ENCODE measurements at regions not wholly inside any gene's neighbourhood (a gene's known extent, or its start where the extent isn't known, plus 50 kb on each side); places are given as distances from the start of the nearest gene placed in this dataset.
A peak's percentile ranks its signal among the peaks of the same experiment; 100 is the strongest.

- TF ChIP-seq RAD21 (IDR thresholded peaks at IDR 0.05 in 1 of 2, conservative IDR thresholded peaks at IDR 0.05 in 1 of 2; ENCODE audit: low read depth in 2 of 2, low read length in 2 of 2) = peak; percentile 18 to 32; a peak in 3 of 4 replicates
Observed at GRCh38 chr12:115362339-115362976, 678.5 kb upstream of the TBX3 start (continued).

Data from H1 (cell line).